ENCODE measurements at regions not wholly inside any gene's neighbourhood (a gene's known extent, or its start where the extent isn't known, plus 50 kb on each side); places are given as distances from the start of the nearest gene placed in this dataset.

DNA sequence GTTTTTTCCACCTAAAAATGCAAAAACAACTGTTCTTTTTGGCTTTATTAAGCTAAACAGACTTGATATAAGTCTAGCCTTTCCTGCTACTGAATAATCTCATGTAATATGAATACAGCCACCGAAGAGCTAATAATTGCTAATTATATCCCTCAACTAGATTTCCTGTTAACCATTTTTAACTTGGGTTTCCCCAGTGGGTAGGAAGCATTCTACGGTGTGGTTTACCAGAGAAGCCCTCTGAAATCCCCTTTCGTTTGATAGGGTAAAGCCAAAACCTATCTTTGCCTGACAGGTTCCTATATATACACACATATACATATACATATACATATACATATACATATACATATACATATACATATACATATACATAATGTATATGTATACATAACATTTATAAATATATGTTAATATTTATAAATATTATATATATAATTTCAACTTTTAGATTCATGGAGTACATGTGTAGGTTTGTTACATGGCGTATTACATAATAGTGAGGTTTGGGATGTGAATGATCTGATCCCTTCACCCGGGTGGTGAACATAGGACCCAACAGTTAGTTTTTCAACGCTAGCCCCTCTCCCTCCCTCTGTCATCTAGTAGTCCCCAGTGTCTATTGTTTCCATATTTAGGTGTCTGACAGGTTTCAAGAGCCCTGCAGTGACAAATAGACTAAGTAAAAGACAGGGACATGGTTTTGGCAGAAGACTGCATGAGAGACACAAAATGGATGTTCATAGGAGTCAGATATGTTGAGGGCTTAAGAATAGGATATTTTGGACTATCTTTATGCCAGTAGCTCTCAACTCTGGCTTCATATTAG, 62.4 kb downstream of the ATXN3L start:
- BruUV-seq (replicated peaks), result no TSS peak
- in situ Hi-C loops (cut with HindIII; ENCODE audit: low pct_unique_long_range_greater_than_20kb, low sequenced_read_pairs) (no loop called here), intact Hi-C loops (cut with micrococcal nuclease; ENCODE audit: unreplicated experiment) (no loop called here)
- no peak for ATAC-seq
- Histone ChIP-seq H3K4me1 (ENCODE audit: control insufficient read depth, insufficient read depth, low read length) (no peaks in the 10 kb centered on the region), H3K4me3 (ENCODE audit: low read depth in 2 of 2, low read length in 2 of 2) (no peak overlapping the region), H3K27me3 (ENCODE audit: control insufficient read depth, insufficient read depth, low read length) (no peaks in the 10 kb centered on the region), H3K9me3 (ENCODE audit: control insufficient read depth, insufficient read depth, low read depth, low read length) (no peaks in the 10 kb centered on the region), H3K27ac (ENCODE audit: low read length) (no peak overlapping the region), H3K36me3 (ENCODE audit: control insufficient read depth, insufficient read depth, low read length) (no peaks in the 10 kb centered on the region)
- no peak for DNase-seq (ENCODE audit: low read depth, low spot score)
- ChIA-PET POLR2A (no interaction called here), CTCF (no interaction called here)
- no peak for TF ChIP-seq SIN3A (IDR thresholded peaks at IDR 0.05; ENCODE audit: borderline replicate concordance, insufficient read depth, low read depth, low read length)

DNA sequence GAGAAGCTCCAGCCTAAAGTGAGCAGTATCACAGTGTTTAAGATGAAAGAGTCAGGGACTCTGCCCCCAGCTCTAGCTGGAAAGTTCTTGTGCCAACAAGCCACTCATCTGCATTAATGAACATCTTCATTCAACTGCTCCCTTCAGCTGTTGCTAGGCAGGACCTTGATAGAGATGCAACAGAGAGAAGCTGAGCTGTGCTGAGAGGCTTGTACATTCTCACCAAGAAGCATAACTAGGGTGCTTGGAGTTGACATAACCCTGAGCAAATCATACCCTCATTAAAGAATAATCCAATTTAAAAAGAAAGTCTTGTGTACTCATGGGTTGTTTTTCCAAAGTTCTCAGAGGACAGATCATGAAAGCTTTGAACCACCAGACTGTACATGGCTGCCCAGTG, 63.2 kb downstream of the ATXN3L start:
- in situ Hi-C loops (cut with HindIII; ENCODE audit: low pct_unique_long_range_greater_than_20kb, low sequenced_read_pairs) (no loop called here), intact Hi-C loops (cut with micrococcal nuclease; ENCODE audit: unreplicated experiment) (no loop called here)
- ChIA-PET POLR2A (no interaction called here), CTCF (no interaction called here)
- no TSS peak for BruUV-seq (replicated peaks)
- H3K4me3 ChIP-seq (ENCODE audit: low read depth in 2 of 2, low read length in 2 of 2), result no peak overlapping the region
- H3K27me3 ChIP-seq (ENCODE audit: control insufficient read depth, insufficient read depth, low read length), result no peaks in the 10 kb centered on the region
- no peak overlapping the region for H3K27ac ChIP-seq (ENCODE audit: low read length)
- no peaks in the 10 kb centered on the region for H3K36me3 ChIP-seq (ENCODE audit: control insufficient read depth, insufficient read depth, low read length)
- ATAC-seq, result no peak
- TF ChIP-seq POLR2AphosphoS5 (IDR thresholded peaks at IDR 0.05; ENCODE audit: low read depth, low read length) (no peak), SIN3A (IDR thresholded peaks at IDR 0.05; ENCODE audit: borderline replicate concordance, insufficient read depth, low read depth, low read length) (no peak), TCF7L2 (IDR thresholded peaks at IDR 0.05; ENCODE audit: low read depth, low read length) (no peak)
- TF ChIP-seq, protein P1, sequence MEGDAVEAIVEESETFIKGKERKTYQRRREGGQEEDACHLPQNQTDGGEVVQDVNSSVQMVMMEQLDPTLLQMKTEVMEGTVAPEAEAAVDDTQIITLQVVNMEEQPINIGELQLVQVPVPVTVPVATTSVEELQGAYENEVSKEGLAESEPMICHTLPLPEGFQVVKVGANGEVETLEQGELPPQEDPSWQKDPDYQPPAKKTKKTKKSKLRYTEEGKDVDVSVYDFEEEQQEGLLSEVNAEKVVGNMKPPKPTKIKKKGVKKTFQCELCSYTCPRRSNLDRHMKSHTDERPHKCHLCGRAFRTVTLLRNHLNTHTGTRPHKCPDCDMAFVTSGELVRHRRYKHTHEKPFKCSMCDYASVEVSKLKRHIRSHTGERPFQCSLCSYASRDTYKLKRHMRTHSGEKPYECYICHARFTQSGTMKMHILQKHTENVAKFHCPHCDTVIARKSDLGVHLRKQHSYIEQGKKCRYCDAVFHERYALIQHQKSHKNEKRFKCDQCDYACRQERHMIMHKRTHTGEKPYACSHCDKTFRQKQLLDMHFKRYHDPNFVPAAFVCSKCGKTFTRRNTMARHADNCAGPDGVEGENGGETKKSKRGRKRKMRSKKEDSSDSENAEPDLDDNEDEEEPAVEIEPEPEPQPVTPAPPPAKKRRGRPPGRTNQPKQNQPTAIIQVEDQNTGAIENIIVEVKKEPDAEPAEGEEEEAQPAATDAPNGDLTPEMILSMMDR (IDR thresholded peaks at IDR 0.05), result no peak
- TF ChIP-seq, protein P2, sequence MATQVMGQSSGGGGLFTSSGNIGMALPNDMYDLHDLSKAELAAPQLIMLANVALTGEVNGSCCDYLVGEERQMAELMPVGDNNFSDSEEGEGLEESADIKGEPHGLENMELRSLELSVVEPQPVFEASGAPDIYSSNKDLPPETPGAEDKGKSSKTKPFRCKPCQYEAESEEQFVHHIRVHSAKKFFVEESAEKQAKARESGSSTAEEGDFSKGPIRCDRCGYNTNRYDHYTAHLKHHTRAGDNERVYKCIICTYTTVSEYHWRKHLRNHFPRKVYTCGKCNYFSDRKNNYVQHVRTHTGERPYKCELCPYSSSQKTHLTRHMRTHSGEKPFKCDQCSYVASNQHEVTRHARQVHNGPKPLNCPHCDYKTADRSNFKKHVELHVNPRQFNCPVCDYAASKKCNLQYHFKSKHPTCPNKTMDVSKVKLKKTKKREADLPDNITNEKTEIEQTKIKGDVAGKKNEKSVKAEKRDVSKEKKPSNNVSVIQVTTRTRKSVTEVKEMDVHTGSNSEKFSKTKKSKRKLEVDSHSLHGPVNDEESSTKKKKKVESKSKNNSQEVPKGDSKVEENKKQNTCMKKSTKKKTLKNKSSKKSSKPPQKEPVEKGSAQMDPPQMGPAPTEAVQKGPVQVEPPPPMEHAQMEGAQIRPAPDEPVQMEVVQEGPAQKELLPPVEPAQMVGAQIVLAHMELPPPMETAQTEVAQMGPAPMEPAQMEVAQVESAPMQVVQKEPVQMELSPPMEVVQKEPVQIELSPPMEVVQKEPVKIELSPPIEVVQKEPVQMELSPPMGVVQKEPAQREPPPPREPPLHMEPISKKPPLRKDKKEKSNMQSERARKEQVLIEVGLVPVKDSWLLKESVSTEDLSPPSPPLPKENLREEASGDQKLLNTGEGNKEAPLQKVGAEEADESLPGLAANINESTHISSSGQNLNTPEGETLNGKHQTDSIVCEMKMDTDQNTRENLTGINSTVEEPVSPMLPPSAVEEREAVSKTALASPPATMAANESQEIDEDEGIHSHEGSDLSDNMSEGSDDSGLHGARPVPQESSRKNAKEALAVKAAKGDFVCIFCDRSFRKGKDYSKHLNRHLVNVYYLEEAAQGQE (IDR thresholded peaks at IDR 0.05; ENCODE audit: insufficient read depth in 1 of 2, low read depth in 2 of 2, low read length in 1 of 2), result no peak
- no peak for DNase-seq (ENCODE audit: low read depth, low spot score)
- no peaks in the 10 kb centered on the region for H3K4me1 ChIP-seq (ENCODE audit: control insufficient read depth, insufficient read depth, low read length)
- H3K9me3 ChIP-seq (ENCODE audit: control insufficient read depth, insufficient read depth, low read depth, low read length), result no peaks in the 10 kb centered on the region

DNA sequence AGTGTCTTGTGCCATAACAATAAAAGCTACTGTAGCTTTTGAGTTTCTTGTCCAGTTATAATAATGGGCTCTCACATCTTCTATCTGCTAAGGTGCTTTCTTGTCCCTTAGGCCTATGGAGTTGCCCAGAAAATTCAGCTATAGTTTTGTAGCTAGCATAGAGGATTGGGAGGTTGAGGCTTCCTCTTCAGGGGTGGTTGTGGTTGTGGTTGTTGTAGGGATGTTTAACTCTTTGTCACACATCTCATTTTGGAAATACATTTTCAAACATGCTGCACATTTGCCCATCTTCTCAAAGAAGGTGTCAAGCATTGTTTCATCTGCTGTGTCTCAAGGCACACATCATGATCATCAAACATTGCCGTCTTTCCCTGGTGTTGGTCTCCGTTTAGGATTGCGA, 65.0 kb downstream of the ATXN3L start:
- Histone ChIP-seq H3K27me3 (ENCODE audit: control insufficient read depth, insufficient read depth, low read length) (no peaks in the 10 kb centered on the region), H3K36me3 (ENCODE audit: control insufficient read depth, insufficient read depth, low read length) (no peaks in the 10 kb centered on the region), H3K4me3 (ENCODE audit: low read depth in 2 of 2, low read length in 2 of 2) (no peak overlapping the region), H3K27ac (ENCODE audit: low read length) (peak overlapping the region; percentile 39; the same call in 1 of the 2 replicates), H3K9me3 (ENCODE audit: control insufficient read depth, insufficient read depth, low read depth, low read length) (no peaks in the 10 kb centered on the region), H3K4me1 (ENCODE audit: control insufficient read depth, insufficient read depth, low read length) (no peaks in the 10 kb centered on the region)
- ChIA-PET POLR2A (no interaction called here), CTCF (no interaction called here)
- DNase-seq (ENCODE audit: low read depth, low spot score) (no peak), ATAC-seq (no peak)
- no TSS peak for BruUV-seq (replicated peaks)
- in situ Hi-C loops (cut with HindIII; ENCODE audit: low pct_unique_long_range_greater_than_20kb, low sequenced_read_pairs) (no loop called here), intact Hi-C loops (cut with micrococcal nuclease; ENCODE audit: unreplicated experiment) (no loop called here)
- TF ChIP-seq SIN3A (IDR thresholded peaks at IDR 0.05; ENCODE audit: borderline replicate concordance, insufficient read depth, low read depth, low read length) (no peak), TCF7L2 (IDR thresholded peaks at IDR 0.05; ENCODE audit: low read depth, low read length) (no peak), POLR2AphosphoS5 (IDR thresholded peaks at IDR 0.05; ENCODE audit: low read depth, low read length) (no peak)
- TF ChIP-seq, protein P1 (IDR thresholded peaks at IDR 0.05), result no peak
- TF ChIP-seq, protein P2 (IDR thresholded peaks at IDR 0.05; ENCODE audit: insufficient read depth in 1 of 2, low read depth in 2 of 2, low read length in 1 of 2), result no peak
